ENCODE measurements at regions not wholly inside any gene's neighbourhood (a gene's known extent, or its start where the extent isn't known, plus 50 kb on each side); places are given as distances from the start of the nearest gene placed in this dataset.

- H3K27ac Mint-ChIP-seq, result no peak overlapping the region
- Histone ChIP-seq H3K27ac (no peak overlapping the region), H3K4me3 (no peak overlapping the region), H3K27me3 (peaks cover 11% of the 10 kb centered on the region), H3K36me3 (no peaks in the 10 kb centered on the region), H3K9me3 (ENCODE audit: low read depth) (no peaks in the 10 kb centered on the region), H3K4me1 (no peaks in the 10 kb centered on the region), H2AFZ (replicated peaks) (no peak overlapping the region), H3K9ac (no peak overlapping the region), H3F3A (ENCODE audit: low read depth) (no peaks in the 10 kb centered on the region), H3K79me2 (ENCODE audit: low read depth) (no peaks in the 10 kb centered on the region), H4K20me1 (ENCODE audit: low read depth) (no peaks in the 10 kb centered on the region), H3K4me2 (no peak overlapping the region)
- TF ChIP-seq EZH2phosphoT487 (IDR thresholded peaks at IDR 0.05) (no peak), CTCF (IDR thresholded peaks at IDR 0.05) (no peak), EZH2 (IDR thresholded peaks at IDR 0.05) (no peak)
- H3K4me1 Mint-ChIP-seq, result peaks cover 10% of the 10 kb centered on the region
- H3K27me3 Mint-ChIP-seq (ENCODE audit: insufficient read depth, low read depth), result peaks cover 2% of the 10 kb centered on the region
- H3K36me3 Mint-ChIP-seq, result peaks cover 6% of the 10 kb centered on the region
- no peak overlapping the region for H3K4me3 Mint-ChIP-seq
- peaks cover 22% of the 10 kb centered on the region for H3K9me3 Mint-ChIP-seq
- no peak for DNase-seq (ENCODE audit: low spot score)
Observed at GRCh38 chr2:344811-345210, 56.9 kb upstream of the ALKAL2 start.

- DNase-seq (ENCODE audit: low spot score), result no peak
- Histone ChIP-seq H3K9ac (no peak overlapping the region), H3K27ac (no peak overlapping the region), H3K4me1 (no peaks in the 10 kb centered on the region), H3F3A (ENCODE audit: low read depth) (no peaks in the 10 kb centered on the region), H3K36me3 (no peaks in the 10 kb centered on the region), H3K4me3 (no peak overlapping the region), H3K9me3 (ENCODE audit: low read depth) (no peaks in the 10 kb centered on the region), H2AFZ (replicated peaks) (no peak overlapping the region), H4K20me1 (ENCODE audit: low read depth) (no peaks in the 10 kb centered on the region), H3K79me2 (ENCODE audit: low read depth) (no peaks in the 10 kb centered on the region), H3K4me2 (no peak overlapping the region), H3K27me3 (peaks cover 11% of the 10 kb centered on the region)
- Mint-ChIP-seq H3K4me1 (peaks cover 6% of the 10 kb centered on the region), H3K36me3 (peaks cover 9% of the 10 kb centered on the region), H3K9me3 (peaks cover 35% of the 10 kb centered on the region), H3K27ac (no peak overlapping the region), H3K27me3 (ENCODE audit: insufficient read depth, low read depth) (peaks cover 3% of the 10 kb centered on the region), H3K4me3 (no peak overlapping the region)
- TF ChIP-seq EZH2 (IDR thresholded peaks at IDR 0.05), result no peak
- no peak for TF ChIP-seq CTCF (IDR thresholded peaks at IDR 0.05)
- no peak for TF ChIP-seq EZH2phosphoT487 (IDR thresholded peaks at IDR 0.05)
Observed at GRCh38 chr2:343355-343754, 55.5 kb upstream of the ALKAL2 start.

GRCh38 chr2:341912-342311, 54.0 kb upstream of the ALKAL2 start:
- no peak overlapping the region for H3K4me3 ChIP-seq
- H3K36me3 ChIP-seq, result no peaks in the 10 kb centered on the region
- Mint-ChIP-seq H3K27ac (no peak overlapping the region), H3K4me1 (peaks cover 6% of the 10 kb centered on the region), H3K9me3 (peaks cover 47% of the 10 kb centered on the region), H3K4me3 (no peak overlapping the region), H3K27me3 (ENCODE audit: insufficient read depth, low read depth) (peaks cover 3% of the 10 kb centered on the region), H3K36me3 (peaks cover 12% of the 10 kb centered on the region)
- H3K79me2 ChIP-seq (ENCODE audit: low read depth), result no peaks in the 10 kb centered on the region
- H3K4me1 ChIP-seq, result no peaks in the 10 kb centered on the region
- no peak for TF ChIP-seq EZH2phosphoT487 (IDR thresholded peaks at IDR 0.05)
- no peak for TF ChIP-seq CTCF (IDR thresholded peaks at IDR 0.05)
- TF ChIP-seq EZH2 (IDR thresholded peaks at IDR 0.05), result no peak
- no peak overlapping the region for H3K27ac ChIP-seq
- peaks cover 11% of the 10 kb centered on the region for H3K27me3 ChIP-seq
- no peak overlapping the region for H3K4me2 ChIP-seq
- peak overlapping the region; percentile 63 for H2AFZ ChIP-seq (replicated peaks)
- peaks cover 4% of the 10 kb centered on the region for H3K9me3 ChIP-seq (ENCODE audit: low read depth)
- no peaks in the 10 kb centered on the region for H4K20me1 ChIP-seq (ENCODE audit: low read depth)
- DNase-seq (ENCODE audit: low spot score), result no peak
- no peak overlapping the region for H3K9ac ChIP-seq
- H3F3A ChIP-seq (ENCODE audit: low read depth), result no peaks in the 10 kb centered on the region
